ENCODE measurements at regions not wholly inside any gene's neighbourhood (a gene's known extent, or its start where the extent isn't known, plus 50 kb on each side); places are given as distances from the start of the nearest gene placed in this dataset.

DNA sequence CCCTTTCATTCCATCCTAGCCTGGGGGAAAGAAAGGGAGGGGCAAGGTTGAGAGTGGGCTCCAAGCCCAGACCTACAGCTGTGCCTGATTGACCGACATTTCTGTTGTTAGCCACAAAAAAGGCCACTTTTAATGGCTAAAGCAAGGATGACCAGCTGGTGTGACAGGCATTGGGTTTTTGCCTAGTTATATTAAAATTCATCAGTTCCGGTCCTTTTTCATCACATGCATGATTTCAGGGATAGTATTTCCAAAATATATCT, 192.3 kb downstream of the ZNF326 start:
- FAIRE-seq (no peak), DNase-seq (ENCODE audit: insufficient read length) (no peak)
- TF ChIP-seq POLR2AphosphoS5 (IDR thresholded peaks at IDR 0.05; ENCODE audit: low read depth, low read length): no peak
- no peak for TF ChIP-seq POLR2A (IDR thresholded peaks at IDR 0.05; ENCODE audit: low read depth, low read length)
- TF ChIP-seq TAF1 (IDR thresholded peaks at IDR 0.05; ENCODE audit: borderline replicate concordance, low read depth, low read length): no peak

DNA sequence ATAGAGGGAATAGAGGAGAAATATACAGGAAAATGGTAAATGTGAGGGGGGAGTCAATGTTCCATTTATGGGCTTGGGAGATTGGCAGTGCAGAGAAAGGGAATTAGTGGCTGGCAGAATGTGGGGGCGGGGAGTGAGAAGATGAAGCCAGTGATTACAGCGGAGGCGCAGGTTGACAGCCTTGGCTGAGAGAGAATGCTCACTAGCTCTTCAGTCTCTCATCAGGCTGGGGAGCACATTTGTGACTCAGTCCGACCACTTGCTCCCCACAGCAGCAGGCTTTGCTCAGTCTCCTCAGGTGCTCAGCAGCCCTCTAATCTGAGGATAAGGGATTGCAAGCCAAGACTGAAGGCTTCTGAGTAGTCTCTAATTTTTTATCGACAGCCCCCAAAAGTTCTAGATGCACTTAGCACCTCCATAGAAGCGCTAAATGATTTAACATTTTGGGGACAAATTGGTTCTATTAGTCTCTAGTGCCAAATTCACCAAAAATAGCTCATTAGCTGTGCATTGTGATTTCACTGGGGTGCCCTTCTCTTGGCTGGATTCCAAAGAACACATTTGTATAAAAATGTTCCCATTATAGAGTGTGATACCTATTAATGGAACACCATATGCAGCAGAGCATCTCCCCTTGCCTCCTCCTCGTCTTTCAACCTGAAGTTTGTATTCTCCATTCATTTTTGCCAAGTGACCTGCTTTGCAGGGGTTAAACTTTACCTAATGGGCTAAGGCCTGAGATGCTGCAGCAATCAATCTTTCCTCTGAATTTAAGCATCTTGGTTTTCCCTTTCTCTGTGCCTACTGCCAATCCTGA, 191.8 kb downstream of the ZNF326 start:
- TF ChIP-seq TAF1 (IDR thresholded peaks at IDR 0.05; ENCODE audit: borderline replicate concordance, low read depth, low read length) (no peak), POLR2AphosphoS5 (IDR thresholded peaks at IDR 0.05; ENCODE audit: low read depth, low read length) (no peak), POLR2A (IDR thresholded peaks at IDR 0.05; ENCODE audit: low read depth, low read length) (no peak)
- no peak for FAIRE-seq
- DNase-seq (ENCODE audit: insufficient read length): no peak

GRCh38 chr1:90176530-90176929, 181.6 kb downstream of the ZNF326 start:
- DNase-seq (ENCODE audit: insufficient read length): no peak
- TF ChIP-seq POLR2AphosphoS5 (IDR thresholded peaks at IDR 0.05; ENCODE audit: low read depth, low read length): no peak
- no peak for TF ChIP-seq POLR2A (IDR thresholded peaks at IDR 0.05; ENCODE audit: low read depth, low read length)
- TF ChIP-seq TAF1 (IDR thresholded peaks at IDR 0.05; ENCODE audit: borderline replicate concordance, low read depth, low read length): no peak
- FAIRE-seq: no peak

DNA sequence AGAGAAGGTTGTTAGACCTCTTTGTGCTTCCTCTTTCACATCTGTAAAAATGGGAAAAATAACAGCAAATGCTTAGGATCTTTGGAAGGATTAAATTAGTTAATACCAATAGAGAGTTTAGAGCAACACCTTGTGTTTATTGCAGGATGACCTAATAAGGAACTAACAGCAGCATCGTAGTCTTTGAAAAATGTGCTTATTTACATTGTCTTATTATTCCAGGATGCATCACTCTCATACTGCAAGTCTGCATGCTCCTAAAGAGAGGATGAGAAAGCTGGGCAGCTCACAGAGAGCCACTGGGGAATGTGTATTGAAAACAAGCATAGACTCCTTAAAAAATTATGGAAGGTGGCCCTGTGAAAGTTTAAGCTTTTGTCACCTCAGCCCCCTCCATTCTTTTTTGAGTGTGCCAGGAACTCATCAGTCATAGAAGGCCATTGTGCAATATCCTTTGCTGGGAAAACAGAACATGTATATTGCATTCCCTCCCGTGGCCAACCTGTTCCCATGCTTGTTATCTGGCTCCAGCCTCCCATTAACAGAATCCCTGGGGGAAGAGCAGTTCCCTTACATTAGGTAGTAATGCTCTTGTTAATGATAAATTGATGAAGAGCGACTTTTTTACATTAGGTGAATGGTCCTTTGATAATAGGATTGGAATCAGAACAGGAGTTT, 180.7 kb downstream of the ZNF326 start:
- DNase-seq (ENCODE audit: insufficient read length) (no peak), FAIRE-seq (no peak)
- no peak for TF ChIP-seq TAF1 (IDR thresholded peaks at IDR 0.05; ENCODE audit: borderline replicate concordance, low read depth, low read length)
- no peak for TF ChIP-seq POLR2A (IDR thresholded peaks at IDR 0.05; ENCODE audit: low read depth, low read length)
- TF ChIP-seq POLR2AphosphoS5 (IDR thresholded peaks at IDR 0.05; ENCODE audit: low read depth, low read length): no peak

GRCh38 chr1:90174246-90174645, 179.3 kb downstream of the ZNF326 start:
- DNase-seq (ENCODE audit: insufficient read length): no peak
- TF ChIP-seq POLR2A (IDR thresholded peaks at IDR 0.05; ENCODE audit: low read depth, low read length) (no peak), POLR2AphosphoS5 (IDR thresholded peaks at IDR 0.05; ENCODE audit: low read depth, low read length) (no peak), TAF1 (IDR thresholded peaks at IDR 0.05; ENCODE audit: borderline replicate concordance, low read depth, low read length) (no peak)
- FAIRE-seq: no peak

- no peak for TF ChIP-seq POLR2A (IDR thresholded peaks at IDR 0.05; ENCODE audit: low read depth, low read length)
- no peak for TF ChIP-seq POLR2AphosphoS5 (IDR thresholded peaks at IDR 0.05; ENCODE audit: low read depth, low read length)
- TF ChIP-seq TAF1 (IDR thresholded peaks at IDR 0.05; ENCODE audit: borderline replicate concordance, low read depth, low read length): no peak
- FAIRE-seq (no peak), DNase-seq (ENCODE audit: insufficient read length) (no peak)
Observed at GRCh38 chr1:90162216-90162615, 167.3 kb downstream of the ZNF326 start.

- no peak for TF ChIP-seq POLR2A (IDR thresholded peaks at IDR 0.05; ENCODE audit: low read depth, low read length)
- TF ChIP-seq TAF1 (IDR thresholded peaks at IDR 0.05; ENCODE audit: borderline replicate concordance, low read depth, low read length): no peak
- no peak for TF ChIP-seq POLR2AphosphoS5 (IDR thresholded peaks at IDR 0.05; ENCODE audit: low read depth, low read length)
- DNase-seq (ENCODE audit: insufficient read length): no peak
- FAIRE-seq: no peak
Observed at GRCh38 chr1:90161625-90162024, 166.7 kb downstream of the ZNF326 start.

- TF ChIP-seq POLR2A (IDR thresholded peaks at IDR 0.05; ENCODE audit: low read depth, low read length): no peak
- TF ChIP-seq TAF1 (IDR thresholded peaks at IDR 0.05; ENCODE audit: borderline replicate concordance, low read depth, low read length): no peak
- TF ChIP-seq POLR2AphosphoS5 (IDR thresholded peaks at IDR 0.05; ENCODE audit: low read depth, low read length): no peak
- FAIRE-seq (no peak), DNase-seq (ENCODE audit: insufficient read length) (no peak)
Observed at GRCh38 chr1:90155721-90156487, 161.0 kb downstream of the ZNF326 start.

- no peak for DNase-seq (ENCODE audit: insufficient read length)
- TF ChIP-seq TAF1 (IDR thresholded peaks at IDR 0.05; ENCODE audit: borderline replicate concordance, low read depth, low read length): no peak
- no peak for TF ChIP-seq POLR2AphosphoS5 (IDR thresholded peaks at IDR 0.05; ENCODE audit: low read depth, low read length)
- no peak for TF ChIP-seq POLR2A (IDR thresholded peaks at IDR 0.05; ENCODE audit: low read depth, low read length)
- FAIRE-seq: no peak
Observed at GRCh38 chr1:90154711-90155110, 159.8 kb downstream of the ZNF326 start.

DNA sequence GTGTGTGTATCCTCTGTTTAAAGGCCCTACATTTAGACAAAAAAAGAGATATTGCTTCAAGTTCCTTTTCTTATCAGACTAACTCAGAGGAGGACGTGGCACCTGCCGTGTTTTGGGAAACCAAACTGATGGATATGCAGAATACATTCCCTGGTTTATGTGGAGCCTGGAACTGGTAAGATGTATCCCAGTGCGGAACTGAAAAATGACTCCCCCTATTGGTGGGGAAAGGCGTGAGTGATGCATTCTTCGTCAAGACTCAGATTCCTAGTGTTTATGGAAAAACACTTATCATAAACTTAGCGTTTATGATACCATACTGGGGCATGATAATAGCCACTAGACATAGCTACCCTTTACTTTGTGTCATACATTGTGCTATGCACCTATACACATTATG, 154.2 kb downstream of the ZNF326 start:
- FAIRE-seq: no peak
- DNase-seq (ENCODE audit: insufficient read length): no peak
- TF ChIP-seq TAF1 (IDR thresholded peaks at IDR 0.05; ENCODE audit: borderline replicate concordance, low read depth, low read length) (no peak), POLR2A (IDR thresholded peaks at IDR 0.05; ENCODE audit: low read depth, low read length) (no peak), POLR2AphosphoS5 (IDR thresholded peaks at IDR 0.05; ENCODE audit: low read depth, low read length) (no peak)

- DNase-seq (ENCODE audit: insufficient read length) (no peak), FAIRE-seq (no peak)
- TF ChIP-seq POLR2AphosphoS5 (IDR thresholded peaks at IDR 0.05; ENCODE audit: low read depth, low read length) (no peak), TAF1 (IDR thresholded peaks at IDR 0.05; ENCODE audit: borderline replicate concordance, low read depth, low read length) (no peak), POLR2A (IDR thresholded peaks at IDR 0.05; ENCODE audit: low read depth, low read length) (no peak)
Observed at GRCh38 chr1:90147093-90147492, 152.2 kb downstream of the ZNF326 start.

Data from GM12892 (cell line).